Sigmoid colon (tissue), 6 donors: ENCODE measurements at regions not wholly inside any gene's neighbourhood (a gene's known extent, or its start where the extent isn't known, plus 50 kb on each side); places are given as distances from the start of the nearest gene placed in this dataset.

Experiments used
- DNase-seq: peaks from one replicate; pipeline ENCODE4 v3.0.0-alpha.2; 2019
- H3K27ac ChIP-seq, 4 donors: fragments of 200-600 bp; sonication (generic); one replicate each; pipeline ENCODE4 v1.5.1; 2016 to 2019; ENCODE audit warnings: mild to moderate bottlenecking in 1 of 4
- H3K27me3 ChIP-seq, 3 donors: fragments of 200-600 bp; sonication (generic); one replicate each; pipeline ENCODE4 v1.5.1; 2019; ENCODE audit warnings: mild to moderate bottlenecking in 1 of 3
- H3K36me3 ChIP-seq, 4 donors: fragments of 200-600 bp; sonication (generic); one replicate each; pipeline ENCODE4 v1.5.1; 2016 to 2019
- H3K4me1 ChIP-seq, 4 donors: fragments of 200-600 bp; sonication (generic); one replicate each; pipeline ENCODE4 v1.5.1; 2017 to 2019
- H3K4me3 ChIP-seq, 4 donors: fragments of 200-600 bp; sonication (generic); one replicate each; pipeline ENCODE4 v1.5.1; 2017 to 2019; ENCODE audit warnings: mild to moderate bottlenecking in 2 of 4, moderate library complexity in 1 of 4
- H3K9me3 ChIP-seq, 4 donors: fragments of 200-600 bp in 3 of 4; sonication (generic) in 3 of 4; one replicate each; pipeline versions ENCODE4 v1.5.1 to v1.6.1; 2013 to 2019
- EP300 ChIP-seq, 4 donors: sonication (generic); formaldehyde crosslinking; IDR thresholded peaks; one replicate each; pipeline ENCODE4 v1.6.1; 2017; ENCODE audit warnings: antibody characterized with exemption in 4 of 4
- POLR2A ChIP-seq, 2 donors: fragments of 450-650 bp; IDR thresholded peaks; one replicate each; pipeline ENCODE4 v1.6.1; 2016; ENCODE audit warnings: antibody characterized with exemption in 2 of 2, mild to moderate bottlenecking in 2 of 2, moderate library complexity in 2 of 2
- POLR2AphosphoS5 ChIP-seq, 4 donors: sonication (generic); formaldehyde crosslinking; IDR thresholded peaks; one replicate each; pipeline ENCODE4 v1.6.1; 2017; ENCODE audit warnings: antibody characterized with exemption in 4 of 4
- WGBS, 2 donors: extraction: QIAGEN DNeasy Blood & Tissue Kit; methylation state at CpG; one replicate each; pipeline ENCODE4 v1.1.7; 2013; 5-methylcytosine and 5-hydroxymethylcytosine counted together
- intact Hi-C: fragments of 100-400 bp; cut with DNase I; formaldehyde crosslinking; loops from one replicate; pipeline ENCODE4 v1.15.1; 2023
- TF ChIP-seq, protein P1 (sequence below), 4 experiments: fragments of 450-650 bp in 3 of 4; fragments of 200-600 bp in 1 of 4; IDR thresholded peaks; one replicate each; pipeline ENCODE4 v1.5.1; 2016 to 2019; ENCODE audit warnings: antibody characterized with exemption in 4 of 4, mild to moderate bottlenecking in 3 of 4, moderate library complexity in 2 of 4
- donor health status: healthy with polysubstance abuse.
- donor health status: healthy.

DNA sequence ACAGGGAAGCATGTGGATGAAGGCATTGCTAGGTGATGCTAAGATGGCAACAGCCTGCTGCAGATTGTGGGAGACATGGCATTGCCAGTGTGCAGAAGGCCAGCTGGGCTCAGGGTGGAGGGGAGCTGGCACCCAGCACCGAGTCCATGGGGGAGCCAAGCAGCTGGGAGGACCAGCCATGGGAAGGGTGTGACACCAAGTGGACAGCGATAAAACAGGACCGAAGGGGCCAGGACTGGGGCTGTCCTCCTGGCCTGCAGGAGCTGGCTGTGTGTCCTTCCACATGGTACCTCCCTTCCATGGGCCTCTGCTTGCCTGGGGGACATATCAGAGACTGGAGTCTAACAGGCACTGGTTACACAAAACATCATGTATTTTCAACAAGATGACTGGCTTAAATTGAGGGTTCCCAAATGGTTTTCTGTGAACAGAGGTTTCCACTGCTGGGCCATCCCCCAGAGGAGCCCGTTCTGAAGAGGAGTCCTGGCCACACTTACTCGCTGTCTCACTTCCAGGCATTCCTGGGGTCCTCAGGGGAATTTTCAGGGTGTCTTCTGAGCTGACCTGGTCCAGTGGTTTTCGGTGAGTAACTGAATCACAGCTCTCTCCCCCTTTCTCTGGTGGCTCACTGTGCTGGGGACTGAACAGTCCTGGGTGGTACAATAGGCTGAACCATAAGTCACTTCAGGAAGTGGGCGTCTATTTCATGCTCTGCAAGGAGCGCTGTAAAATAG, 60.4 kb upstream of the TNP1 start:
- DNase-seq = no peak
- Histone ChIP-seq H3K9me3 (no peaks in the 10 kb centered on the region), H3K4me1 (no peaks in the 10 kb centered on the region), H3K36me3 (no peaks in the 10 kb centered on the region), H3K27me3 (no peaks in the 10 kb centered on the region), H3K27ac (no peak overlapping the region), H3K4me3 (no peak overlapping the region)
- TF ChIP-seq POLR2AphosphoS5 (IDR thresholded peaks at IDR 0.05) = no peak
- TF ChIP-seq POLR2A (IDR thresholded peaks at IDR 0.05) = no peak
- TF ChIP-seq, protein P1, sequence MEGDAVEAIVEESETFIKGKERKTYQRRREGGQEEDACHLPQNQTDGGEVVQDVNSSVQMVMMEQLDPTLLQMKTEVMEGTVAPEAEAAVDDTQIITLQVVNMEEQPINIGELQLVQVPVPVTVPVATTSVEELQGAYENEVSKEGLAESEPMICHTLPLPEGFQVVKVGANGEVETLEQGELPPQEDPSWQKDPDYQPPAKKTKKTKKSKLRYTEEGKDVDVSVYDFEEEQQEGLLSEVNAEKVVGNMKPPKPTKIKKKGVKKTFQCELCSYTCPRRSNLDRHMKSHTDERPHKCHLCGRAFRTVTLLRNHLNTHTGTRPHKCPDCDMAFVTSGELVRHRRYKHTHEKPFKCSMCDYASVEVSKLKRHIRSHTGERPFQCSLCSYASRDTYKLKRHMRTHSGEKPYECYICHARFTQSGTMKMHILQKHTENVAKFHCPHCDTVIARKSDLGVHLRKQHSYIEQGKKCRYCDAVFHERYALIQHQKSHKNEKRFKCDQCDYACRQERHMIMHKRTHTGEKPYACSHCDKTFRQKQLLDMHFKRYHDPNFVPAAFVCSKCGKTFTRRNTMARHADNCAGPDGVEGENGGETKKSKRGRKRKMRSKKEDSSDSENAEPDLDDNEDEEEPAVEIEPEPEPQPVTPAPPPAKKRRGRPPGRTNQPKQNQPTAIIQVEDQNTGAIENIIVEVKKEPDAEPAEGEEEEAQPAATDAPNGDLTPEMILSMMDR (IDR thresholded peaks at IDR 0.05) = no peak
- no peak for TF ChIP-seq EP300 (IDR thresholded peaks at IDR 0.05)
- 89 to 92% methylated on average over 8 of the region's 8 CpGs for WGBS, 2 donors
- intact Hi-C loops = no loop called here

DNA sequence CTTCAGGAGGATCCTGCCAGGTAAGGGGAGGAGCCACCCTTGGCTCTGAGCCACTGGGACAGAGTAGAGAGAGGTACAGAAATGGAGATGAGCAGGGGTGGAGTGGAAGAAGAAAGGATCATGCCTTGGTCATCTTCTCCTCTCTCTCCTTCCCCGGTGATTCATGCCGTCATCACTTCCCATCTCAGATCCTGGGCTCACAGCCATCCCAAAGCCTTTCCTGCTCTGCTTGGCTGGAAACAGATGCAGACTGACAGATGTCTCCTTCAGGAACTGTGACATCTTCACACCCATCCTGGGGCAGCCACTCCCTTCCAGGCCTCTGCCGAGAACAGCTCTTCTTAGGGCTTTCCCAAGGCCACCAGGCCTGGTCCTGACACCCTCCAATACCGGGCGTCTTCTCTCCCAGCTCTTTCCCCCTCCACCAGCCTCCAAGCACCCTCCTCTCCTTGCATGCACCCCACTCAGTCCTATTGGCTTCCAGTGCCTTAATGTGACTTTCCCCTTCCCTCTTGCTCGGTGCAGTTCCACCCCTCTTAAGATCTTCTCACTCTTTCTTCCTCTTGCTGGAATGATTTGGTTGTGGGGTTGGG, 58.3 kb upstream of the TNP1 start:
- DNase-seq = no peak
- H3K36me3 ChIP-seq = no peaks in the 10 kb centered on the region
- no peaks in the 10 kb centered on the region for H3K4me1 ChIP-seq
- H3K27me3 ChIP-seq = no peaks in the 10 kb centered on the region
- H3K9me3 ChIP-seq = no peaks in the 10 kb centered on the region
- H3K4me3 ChIP-seq = no peak overlapping the region
- no peak for TF ChIP-seq EP300 (IDR thresholded peaks at IDR 0.05)
- TF ChIP-seq POLR2AphosphoS5 (IDR thresholded peaks at IDR 0.05) = no peak
- TF ChIP-seq, protein P1 (IDR thresholded peaks at IDR 0.05) = no peak
- no peak for TF ChIP-seq POLR2A (IDR thresholded peaks at IDR 0.05)
- intact Hi-C loops = no loop called here
- 78 to 79% methylated on average over 6 of the region's 6 CpGs for WGBS, 2 donors
- no peak overlapping the region for H3K27ac ChIP-seq

- Histone ChIP-seq H3K27ac (no peak overlapping the region), H3K27me3 (no peaks in the 10 kb centered on the region), H3K4me3 (no peak overlapping the region), H3K9me3 (no peaks in the 10 kb centered on the region), H3K4me1 (no peaks in the 10 kb centered on the region), H3K36me3 (no peaks in the 10 kb centered on the region)
- no peak for DNase-seq
- intact Hi-C loops = no loop called here
- 78 to 91% methylated on average over 3 of the region's 3 CpGs for WGBS, 2 donors
- TF ChIP-seq POLR2A (IDR thresholded peaks at IDR 0.05) (no peak), EP300 (IDR thresholded peaks at IDR 0.05) (no peak), POLR2AphosphoS5 (IDR thresholded peaks at IDR 0.05) (no peak)
- TF ChIP-seq, protein P1 (IDR thresholded peaks at IDR 0.05) = no peak
Observed at GRCh38 chr2:216916956-216917650, 57.2 kb upstream of the TNP1 start.

- no peaks in the 10 kb centered on the region for H3K9me3 ChIP-seq
- WGBS, 2 donors = 89 to 91% methylated on average over 12 of the region's 12 CpGs
- no peak overlapping the region for H3K4me3 ChIP-seq
- no peaks in the 10 kb centered on the region for H3K4me1 ChIP-seq
- TF ChIP-seq POLR2AphosphoS5 (IDR thresholded peaks at IDR 0.05) (no peak), EP300 (IDR thresholded peaks at IDR 0.05) (no peak), POLR2A (IDR thresholded peaks at IDR 0.05) (no peak)
- TF ChIP-seq, protein P1 (IDR thresholded peaks at IDR 0.05) = no peak
- no peaks in the 10 kb centered on the region for H3K36me3 ChIP-seq
- intact Hi-C loops = no loop called here
- H3K27ac ChIP-seq = peak overlapping the region in 1 of 4 donors; percentile 14
- no peaks in the 10 kb centered on the region for H3K27me3 ChIP-seq
- DNase-seq = no peak
Observed at GRCh38 chr2:216915557-216916150, 55.8 kb upstream of the TNP1 start.
